Forelimb muscle (tissue), 1 donor: ENCODE measurements at regions not wholly inside any gene's neighbourhood (a gene's known extent, or its start where the extent isn't known, plus 50 kb on each side); places are given as distances from the start of the nearest gene placed in this dataset.

Experiments used
- DNase-seq: peaks from one replicate; pipeline ENCODE4 v3.0.0-alpha.2; 2013; ENCODE audit warnings: low read depth

- DNase-seq, result no peak
These were observed 165.8 kb upstream of the CYSLTR1 start for GRCh38 chrX:78493180-78493579.

DNA sequence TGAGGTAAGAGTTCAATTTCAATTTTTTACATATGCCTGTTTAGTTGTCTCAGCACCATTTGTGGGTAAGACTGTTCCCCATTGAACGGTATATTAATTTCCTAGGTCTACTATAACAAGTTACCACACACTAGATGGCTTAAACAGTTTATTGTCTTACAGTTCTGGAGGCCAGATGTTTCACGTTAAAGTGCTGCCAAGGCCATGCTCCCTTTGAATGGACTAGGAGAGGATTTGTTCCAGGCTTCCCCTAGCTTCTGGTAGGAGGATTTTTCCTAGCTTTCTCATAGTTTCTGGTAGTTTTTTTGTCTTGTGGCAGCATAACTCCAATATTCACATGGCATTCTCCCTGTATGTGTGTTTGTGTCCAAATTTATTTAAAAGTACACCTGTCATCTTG is 149.3 kb upstream of the CYSLTR1 start:
- no peak for DNase-seq

- DNase-seq, result no peak
These were observed 129.5 kb upstream of the CYSLTR1 start for GRCh38 chrX:78456909-78457308.

DNA sequence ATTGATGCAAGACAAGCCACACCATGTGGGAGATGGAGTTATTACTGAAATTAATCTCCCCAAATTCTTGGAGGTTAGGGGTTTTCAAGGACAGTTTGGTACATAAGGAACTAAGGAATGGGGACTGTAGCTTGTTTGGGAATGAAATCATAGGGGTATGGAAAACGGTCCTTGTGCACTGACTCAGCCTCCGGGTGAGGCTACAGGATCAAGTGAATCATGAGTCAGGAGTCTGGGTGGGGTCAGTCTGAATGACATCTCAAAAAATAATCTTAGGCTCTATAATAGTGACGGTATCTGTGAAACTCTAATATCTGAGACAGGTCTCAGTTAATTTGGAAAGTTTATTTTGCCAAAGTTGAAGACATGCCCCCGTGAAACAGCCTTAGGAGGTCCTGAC is 128.5 kb upstream of the CYSLTR1 start:
- no peak for DNase-seq

DNA sequence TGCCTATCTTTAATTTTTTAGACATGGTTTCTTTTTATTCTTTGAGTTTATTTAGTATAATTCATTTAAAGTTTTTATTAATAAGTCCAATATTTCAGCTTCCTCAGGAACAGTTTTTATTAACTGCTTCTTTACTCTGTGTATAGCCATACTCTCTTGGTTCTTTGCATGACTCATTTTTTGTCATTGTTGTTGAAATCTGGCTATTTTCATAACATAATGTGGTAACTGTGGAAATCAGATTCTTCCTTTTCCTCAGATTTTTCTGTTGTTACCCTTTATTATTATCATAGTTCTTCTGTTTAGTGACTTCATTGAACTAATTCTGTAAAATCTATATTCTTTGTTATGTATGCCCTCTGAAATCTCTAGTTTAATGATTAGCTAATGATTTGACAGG is 124.9 kb upstream of the CYSLTR1 start:
- no peak for DNase-seq

DNA sequence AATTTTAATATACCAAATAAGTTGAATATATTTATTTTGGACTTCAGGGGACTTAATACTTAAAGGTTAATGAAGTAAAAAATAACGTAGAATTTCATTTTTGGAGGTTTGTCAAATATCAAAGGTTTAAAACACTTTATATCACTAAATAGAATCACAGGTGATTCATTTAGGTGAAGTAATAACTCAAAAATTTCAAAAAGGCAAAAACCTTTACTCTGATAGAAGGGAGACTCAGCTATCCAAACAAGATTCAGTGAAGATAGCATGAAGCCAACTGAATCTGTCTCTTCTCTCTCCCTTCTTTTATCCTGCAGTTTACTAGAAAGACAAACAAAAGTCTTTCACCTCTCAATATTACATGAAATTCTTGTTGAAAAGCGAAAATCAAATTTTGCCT is 110.2 kb upstream of the CYSLTR1 start:
- no peak for DNase-seq

- no peak for DNase-seq
These were observed 101.8 kb upstream of the CYSLTR1 start for GRCh38 chrX:78429172-78429571.

DNA sequence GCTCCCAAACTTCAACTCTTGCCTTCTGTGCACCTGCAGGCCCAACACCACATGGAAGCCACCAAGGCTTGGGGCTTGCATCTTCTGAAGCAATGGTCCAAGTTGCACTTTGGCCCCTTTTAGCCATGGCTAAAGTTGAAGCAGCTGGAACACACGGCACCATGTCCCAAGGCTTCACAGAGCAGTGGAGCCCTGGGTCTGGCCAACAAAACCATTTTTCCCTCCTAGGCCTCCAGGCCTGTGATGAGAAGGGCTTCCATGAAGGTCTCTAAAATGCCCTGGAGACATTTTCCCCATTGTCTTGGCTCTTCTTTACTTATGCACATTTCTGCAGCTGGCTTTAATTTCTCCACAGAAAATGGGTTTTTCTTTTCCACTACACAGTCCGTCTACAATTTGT is 61.3 kb upstream of the CYSLTR1 start:
- DNase-seq, result no peak

DNA sequence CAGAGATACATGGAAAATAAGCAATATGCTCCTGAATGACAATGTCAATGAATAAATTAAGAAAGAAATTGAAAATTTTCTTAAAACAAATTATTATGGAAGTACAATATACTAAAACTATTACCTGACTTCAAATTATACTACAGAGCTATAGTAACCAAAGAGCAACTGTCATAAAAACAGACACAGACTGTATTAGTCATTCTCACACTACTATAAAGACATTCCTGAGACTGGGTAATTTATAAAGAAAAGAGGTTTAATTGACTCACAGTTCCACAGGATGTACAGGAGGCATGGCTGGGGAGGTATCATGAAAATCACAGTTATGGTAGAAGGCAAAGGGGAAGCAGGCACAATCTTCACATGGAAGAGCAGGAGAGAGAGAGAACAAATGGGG is 60.0 kb upstream of the CYSLTR1 start:
- no peak for DNase-seq

- DNase-seq, result no peak
These were observed 57.1 kb upstream of the CYSLTR1 start for GRCh38 chrX:78384486-78384885.

GRCh38 chrX:78383594-78383993 is 56.2 kb upstream of the CYSLTR1 start:
- DNase-seq, result no peak

GRCh38 chrX:78378476-78379115 is 51.2 kb upstream of the CYSLTR1 start:
- DNase-seq, result no peak
